DND-41 (cell line): ENCODE measurements at regions not wholly inside any gene's neighbourhood (a gene's known extent, or its start where the extent isn't known, plus 50 kb on each side); places are given as distances from the start of the nearest gene placed in this dataset.

Experiments used
- EZH2 ChIP-seq: IDR thresholded peaks from 3 replicates; pipeline ENCODE4 v1.6.1; 2012; ENCODE audit warnings: borderline replicate concordance, low read depth, mild to moderate bottlenecking, moderate library complexity, low read length, inconsistent platforms; ENCODE audit not compliant: severe bottlenecking
- TF ChIP-seq, protein P1 (sequence below): IDR thresholded peaks from 2 replicates; pipeline ENCODE4 v1.5.1; 2012; ENCODE audit warnings: borderline replicate concordance, low read length, moderate library complexity, mild to moderate bottlenecking; ENCODE audit not compliant: poor library complexity, severe bottlenecking; ENCODE audit errors: extremely low read depth

DNA sequence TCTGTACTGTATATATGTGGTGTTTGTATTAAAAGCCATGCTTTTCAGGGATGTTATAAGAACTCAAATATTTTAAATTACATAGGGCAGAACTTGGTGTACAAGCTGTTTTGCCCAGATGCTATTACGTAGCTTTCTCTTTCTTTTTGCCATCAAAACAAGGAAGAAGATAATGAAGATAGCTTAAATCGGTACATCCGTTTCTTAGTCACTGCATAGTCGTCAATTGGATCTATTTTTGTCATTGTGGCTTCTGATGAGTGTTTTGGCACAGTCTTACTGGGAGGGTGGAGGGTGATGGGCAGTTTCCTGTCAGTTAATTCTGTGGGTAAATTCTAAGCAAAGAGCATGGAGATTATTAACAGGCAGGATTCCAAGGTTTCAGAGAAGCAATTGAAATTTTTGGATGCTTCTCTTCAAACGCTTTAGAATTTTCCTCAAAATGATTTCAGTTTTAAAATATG lies 649.1 kb upstream of the GJE1 start:
- TF ChIP-seq, protein P1, sequence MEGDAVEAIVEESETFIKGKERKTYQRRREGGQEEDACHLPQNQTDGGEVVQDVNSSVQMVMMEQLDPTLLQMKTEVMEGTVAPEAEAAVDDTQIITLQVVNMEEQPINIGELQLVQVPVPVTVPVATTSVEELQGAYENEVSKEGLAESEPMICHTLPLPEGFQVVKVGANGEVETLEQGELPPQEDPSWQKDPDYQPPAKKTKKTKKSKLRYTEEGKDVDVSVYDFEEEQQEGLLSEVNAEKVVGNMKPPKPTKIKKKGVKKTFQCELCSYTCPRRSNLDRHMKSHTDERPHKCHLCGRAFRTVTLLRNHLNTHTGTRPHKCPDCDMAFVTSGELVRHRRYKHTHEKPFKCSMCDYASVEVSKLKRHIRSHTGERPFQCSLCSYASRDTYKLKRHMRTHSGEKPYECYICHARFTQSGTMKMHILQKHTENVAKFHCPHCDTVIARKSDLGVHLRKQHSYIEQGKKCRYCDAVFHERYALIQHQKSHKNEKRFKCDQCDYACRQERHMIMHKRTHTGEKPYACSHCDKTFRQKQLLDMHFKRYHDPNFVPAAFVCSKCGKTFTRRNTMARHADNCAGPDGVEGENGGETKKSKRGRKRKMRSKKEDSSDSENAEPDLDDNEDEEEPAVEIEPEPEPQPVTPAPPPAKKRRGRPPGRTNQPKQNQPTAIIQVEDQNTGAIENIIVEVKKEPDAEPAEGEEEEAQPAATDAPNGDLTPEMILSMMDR: no peak
- no peak for TF ChIP-seq EZH2
